ENCODE measurements at regions not wholly inside any gene's neighbourhood (a gene's known extent, or its start where the extent isn't known, plus 50 kb on each side); places are given as distances from the start of the nearest gene placed in this dataset.

DNA sequence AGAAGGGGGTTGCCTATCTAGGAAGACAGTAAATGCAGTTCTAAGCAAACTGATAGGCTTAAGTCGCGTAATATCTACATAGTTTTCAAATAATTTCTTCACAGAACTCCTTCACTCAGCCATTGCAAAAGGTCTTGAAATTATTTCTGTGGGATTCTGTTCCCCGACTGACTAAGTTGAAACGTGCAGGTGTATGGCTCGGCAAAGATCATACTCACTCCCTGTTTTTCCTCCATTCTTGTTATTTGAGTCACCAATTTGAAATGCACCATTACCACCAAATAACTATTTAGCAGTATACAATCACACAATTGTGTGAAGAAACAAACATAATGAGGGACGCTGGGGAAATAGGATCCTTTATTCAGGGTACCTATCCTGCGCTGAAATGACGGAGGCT, 771.1 kb downstream of the GATA3 start:
- WGBS (ENCODE audit: extremely low coverage, insufficient coverage, low lambda C conversion rate) = no CpG with 5 or more reads among the region's 8 CpGs
- Histone ChIP-seq H2BK15ac (replicated peaks; ENCODE audit: low read depth) (no peak overlapping the region), H3K9ac (ENCODE audit: low read length) (no peak overlapping the region), H4K5ac (ENCODE audit: low read length) (no peak overlapping the region), H3K4me3 (ENCODE audit: low read length) (no peak overlapping the region), H2AK5ac (ENCODE audit: low read length) (no peak overlapping the region), H4K8ac (ENCODE audit: low read depth, low read length) (no peak overlapping the region), H3K27me3 (ENCODE audit: insufficient read depth, low read length, poor library complexity) (no peaks in the 10 kb centered on the region), H3K4me2 (ENCODE audit: low read length) (no peak overlapping the region), H2BK5ac (ENCODE audit: low read length) (no peak overlapping the region), H3K18ac (ENCODE audit: low read length) (no peak overlapping the region), H2BK120ac (ENCODE audit: low read depth, low read length) (no peak overlapping the region), H3K23ac (ENCODE audit: low read length) (no peak overlapping the region), H3K56ac (ENCODE audit: low read length) (no peak overlapping the region), H3K36me3 (ENCODE audit: control insufficient read depth, insufficient read depth, low read length) (no peaks in the 10 kb centered on the region), H3K4me1 (ENCODE audit: control insufficient read depth, low read depth, low read length) (no peaks in the 10 kb centered on the region), H3K79me2 (ENCODE audit: control insufficient read depth, insufficient read depth, low read length) (no peaks in the 10 kb centered on the region), H3K4ac (ENCODE audit: low read depth, low read length) (no peak overlapping the region), H3K79me1 (ENCODE audit: low read length) (no peaks in the 10 kb centered on the region), H3K27ac (ENCODE audit: low read depth, low read length) (no peak overlapping the region)
- DNase-seq = no peak

DNA sequence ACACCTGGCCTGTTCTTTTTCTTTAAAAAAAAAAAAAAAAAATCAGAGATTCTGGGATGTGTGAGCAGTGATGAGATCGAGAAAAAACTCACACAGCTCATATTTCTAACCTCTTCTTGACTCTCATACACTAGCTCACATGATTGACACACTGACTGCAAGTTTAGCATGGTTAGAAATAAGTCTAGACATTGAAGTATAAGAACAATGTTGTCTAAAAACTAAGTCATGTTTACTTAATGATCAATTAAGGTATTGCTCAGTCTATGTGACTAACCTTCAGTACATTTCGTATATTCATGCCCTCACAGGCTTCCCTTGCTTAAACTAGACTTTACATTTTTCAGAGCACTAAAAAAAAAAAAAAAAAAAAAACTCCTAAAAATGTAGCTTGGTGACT, 775.1 kb downstream of the GATA3 start:
- Histone ChIP-seq H4K5ac (ENCODE audit: low read length) (no peak overlapping the region), H3K4ac (ENCODE audit: low read depth, low read length) (no peak overlapping the region), H2BK15ac (replicated peaks; ENCODE audit: low read depth) (no peak overlapping the region), H3K27ac (ENCODE audit: low read depth, low read length) (no peak overlapping the region), H3K79me2 (ENCODE audit: control insufficient read depth, insufficient read depth, low read length) (no peaks in the 10 kb centered on the region), H3K18ac (ENCODE audit: low read length) (no peak overlapping the region), H2AK5ac (ENCODE audit: low read length) (no peak overlapping the region), H3K4me3 (ENCODE audit: low read length) (no peak overlapping the region), H2BK5ac (ENCODE audit: low read length) (no peak overlapping the region), H3K27me3 (ENCODE audit: insufficient read depth, low read length, poor library complexity) (no peaks in the 10 kb centered on the region), H3K56ac (ENCODE audit: low read length) (no peak overlapping the region), H3K4me2 (ENCODE audit: low read length) (no peak overlapping the region), H3K4me1 (ENCODE audit: control insufficient read depth, low read depth, low read length) (no peaks in the 10 kb centered on the region), H3K79me1 (ENCODE audit: low read length) (no peaks in the 10 kb centered on the region), H3K23ac (ENCODE audit: low read length) (no peak overlapping the region), H4K8ac (ENCODE audit: low read depth, low read length) (no peak overlapping the region), H2BK120ac (ENCODE audit: low read depth, low read length) (no peak overlapping the region), H3K9ac (ENCODE audit: low read length) (no peak overlapping the region), H3K36me3 (ENCODE audit: control insufficient read depth, insufficient read depth, low read length) (no peaks in the 10 kb centered on the region)
- no peak for DNase-seq
- WGBS (ENCODE audit: extremely low coverage, insufficient coverage, low lambda C conversion rate) = no CpG with 5 or more reads among the region's 2 CpGs

DNA sequence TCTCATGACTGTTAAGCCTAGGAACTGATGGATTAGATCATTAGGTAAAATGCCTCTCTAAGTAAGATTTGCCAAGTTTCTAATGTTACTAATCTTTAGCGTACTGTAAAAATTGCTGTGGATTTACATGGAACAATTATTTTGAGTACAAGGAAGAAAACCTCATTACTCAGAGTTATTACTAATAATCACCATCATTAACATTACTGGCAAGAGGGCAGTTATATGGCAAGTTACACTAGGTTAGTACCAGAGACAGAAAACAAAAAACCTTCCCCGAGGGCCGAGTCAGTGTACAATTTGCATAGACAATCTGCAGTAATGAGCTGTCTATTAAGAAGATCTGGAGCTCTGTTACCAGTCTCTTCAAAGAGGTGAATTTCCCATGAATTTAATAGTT, 775.6 kb downstream of the GATA3 start:
- Histone ChIP-seq H2AK5ac (ENCODE audit: low read length) (no peak overlapping the region), H3K56ac (ENCODE audit: low read length) (no peak overlapping the region), H3K23ac (ENCODE audit: low read length) (no peak overlapping the region), H2BK15ac (replicated peaks; ENCODE audit: low read depth) (no peak overlapping the region), H3K4me1 (ENCODE audit: control insufficient read depth, low read depth, low read length) (no peaks in the 10 kb centered on the region), H4K5ac (ENCODE audit: low read length) (no peak overlapping the region), H3K36me3 (ENCODE audit: control insufficient read depth, insufficient read depth, low read length) (no peaks in the 10 kb centered on the region), H2BK5ac (ENCODE audit: low read length) (no peak overlapping the region), H2BK120ac (ENCODE audit: low read depth, low read length) (no peak overlapping the region), H3K27me3 (ENCODE audit: insufficient read depth, low read length, poor library complexity) (no peaks in the 10 kb centered on the region), H4K8ac (ENCODE audit: low read depth, low read length) (no peak overlapping the region), H3K79me1 (ENCODE audit: low read length) (no peaks in the 10 kb centered on the region), H3K4me2 (ENCODE audit: low read length) (no peak overlapping the region), H3K4ac (ENCODE audit: low read depth, low read length) (no peak overlapping the region), H3K27ac (ENCODE audit: low read depth, low read length) (no peak overlapping the region), H3K18ac (ENCODE audit: low read length) (no peak overlapping the region), H3K79me2 (ENCODE audit: control insufficient read depth, insufficient read depth, low read length) (no peaks in the 10 kb centered on the region), H3K4me3 (ENCODE audit: low read length) (no peak overlapping the region), H3K9ac (ENCODE audit: low read length) (no peak overlapping the region)
- DNase-seq = no peak
- no CpG with 5 or more reads among the region's 3 CpGs for WGBS (ENCODE audit: extremely low coverage, insufficient coverage, low lambda C conversion rate)

DNA sequence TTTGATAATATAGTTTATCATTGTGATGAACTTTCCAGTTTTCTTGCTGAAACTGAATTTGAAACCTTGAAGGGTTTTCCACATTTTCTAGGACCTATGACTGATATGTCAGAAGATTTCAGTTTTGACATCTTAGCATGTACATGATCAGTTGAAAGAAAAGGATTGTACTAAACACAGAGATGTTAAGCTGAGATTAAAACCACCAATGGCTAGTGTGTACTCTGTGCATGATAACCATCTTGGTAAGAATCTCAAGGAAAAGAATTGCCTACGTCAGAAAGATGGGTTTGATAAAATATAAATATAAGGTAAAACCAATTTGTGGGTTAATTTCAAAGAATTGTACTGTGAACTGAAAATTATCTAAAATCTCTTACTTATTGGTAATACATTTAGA, 776.4 kb downstream of the GATA3 start:
- no peaks in the 10 kb centered on the region for H3K79me1 ChIP-seq (ENCODE audit: low read length)
- H3K18ac ChIP-seq (ENCODE audit: low read length) = no peak overlapping the region
- H3K4me3 ChIP-seq (ENCODE audit: low read length) = no peak overlapping the region
- no CpG with 5 or more reads among the region's 1 CpG for WGBS (ENCODE audit: extremely low coverage, insufficient coverage, low lambda C conversion rate)
- no peak overlapping the region for H3K23ac ChIP-seq (ENCODE audit: low read length)
- H4K8ac ChIP-seq (ENCODE audit: low read depth, low read length) = no peak overlapping the region
- H3K4me2 ChIP-seq (ENCODE audit: low read length) = no peak overlapping the region
- H2AK5ac ChIP-seq (ENCODE audit: low read length) = no peak overlapping the region
- H2BK120ac ChIP-seq (ENCODE audit: low read depth, low read length) = no peak overlapping the region
- no peak overlapping the region for H4K5ac ChIP-seq (ENCODE audit: low read length)
- DNase-seq = no peak
- no peaks in the 10 kb centered on the region for H3K4me1 ChIP-seq (ENCODE audit: control insufficient read depth, low read depth, low read length)
- no peak overlapping the region for H3K4ac ChIP-seq (ENCODE audit: low read depth, low read length)
- H3K27ac ChIP-seq (ENCODE audit: low read depth, low read length) = no peak overlapping the region
- no peak overlapping the region for H2BK5ac ChIP-seq (ENCODE audit: low read length)
- H3K9ac ChIP-seq (ENCODE audit: low read length) = no peak overlapping the region
- H2BK15ac ChIP-seq (replicated peaks; ENCODE audit: low read depth) = no peak overlapping the region
- H3K27me3 ChIP-seq (ENCODE audit: insufficient read depth, low read length, poor library complexity) = no peaks in the 10 kb centered on the region
- no peak overlapping the region for H3K56ac ChIP-seq (ENCODE audit: low read length)
- no peaks in the 10 kb centered on the region for H3K36me3 ChIP-seq (ENCODE audit: control insufficient read depth, insufficient read depth, low read length)
- H3K79me2 ChIP-seq (ENCODE audit: control insufficient read depth, insufficient read depth, low read length) = no peaks in the 10 kb centered on the region

DNA sequence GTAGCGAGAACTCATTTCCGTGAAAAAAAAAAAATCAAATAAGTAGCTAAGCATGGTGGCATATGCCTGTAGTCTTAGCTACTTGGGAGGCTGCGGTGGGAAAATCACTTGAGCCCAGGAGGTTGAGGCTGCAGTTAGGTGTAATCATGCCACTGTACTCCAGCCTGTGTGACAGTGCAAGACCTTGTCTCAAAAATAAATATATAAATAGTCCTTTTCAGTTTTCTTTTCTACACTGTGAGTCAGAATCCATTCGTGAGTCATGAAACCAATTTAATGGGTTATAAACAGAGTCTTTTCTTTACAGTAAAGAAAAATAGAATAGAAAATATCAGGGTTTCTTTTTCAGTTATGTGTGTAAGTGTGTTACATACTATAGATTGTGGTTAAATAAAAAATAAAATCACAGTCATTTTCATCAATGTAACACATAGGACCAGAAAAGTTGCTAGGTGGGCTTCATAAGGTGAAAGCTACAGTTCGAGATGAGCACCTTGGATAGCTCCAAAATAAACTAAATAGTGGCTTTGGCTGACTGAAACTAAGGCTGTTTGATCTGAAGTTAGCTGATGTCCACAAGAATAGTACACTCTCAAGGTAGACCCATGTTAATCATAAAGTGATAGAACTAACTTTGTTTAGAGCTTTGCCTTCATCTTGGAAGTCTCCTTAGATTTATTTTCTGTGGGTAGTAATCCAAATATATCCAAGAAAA, 781.1 kb downstream of the GATA3 start:
- Histone ChIP-seq H2BK5ac (ENCODE audit: low read length) (no peak overlapping the region), H3K4me1 (ENCODE audit: control insufficient read depth, low read depth, low read length) (no peaks in the 10 kb centered on the region), H4K8ac (ENCODE audit: low read depth, low read length) (no peak overlapping the region), H3K4me2 (ENCODE audit: low read length) (no peak overlapping the region), H3K4ac (ENCODE audit: low read depth, low read length) (no peak overlapping the region), H2BK15ac (replicated peaks; ENCODE audit: low read depth) (no peak overlapping the region), H3K79me2 (ENCODE audit: control insufficient read depth, insufficient read depth, low read length) (no peaks in the 10 kb centered on the region), H3K27ac (ENCODE audit: low read depth, low read length) (no peak overlapping the region), H3K79me1 (ENCODE audit: low read length) (no peaks in the 10 kb centered on the region), H3K9ac (ENCODE audit: low read length) (no peak overlapping the region), H3K27me3 (ENCODE audit: insufficient read depth, low read length, poor library complexity) (no peaks in the 10 kb centered on the region), H4K5ac (ENCODE audit: low read length) (no peak overlapping the region), H3K18ac (ENCODE audit: low read length) (no peak overlapping the region), H2AK5ac (ENCODE audit: low read length) (no peak overlapping the region), H2BK120ac (ENCODE audit: low read depth, low read length) (no peak overlapping the region), H3K23ac (ENCODE audit: low read length) (no peak overlapping the region), H3K4me3 (ENCODE audit: low read length) (no peak overlapping the region), H3K56ac (ENCODE audit: low read length) (no peak overlapping the region), H3K36me3 (ENCODE audit: control insufficient read depth, insufficient read depth, low read length) (no peaks in the 10 kb centered on the region)
- no peak for DNase-seq
- no CpG with 5 or more reads among the region's 5 CpGs for WGBS (ENCODE audit: extremely low coverage, insufficient coverage, low lambda C conversion rate)

DNA sequence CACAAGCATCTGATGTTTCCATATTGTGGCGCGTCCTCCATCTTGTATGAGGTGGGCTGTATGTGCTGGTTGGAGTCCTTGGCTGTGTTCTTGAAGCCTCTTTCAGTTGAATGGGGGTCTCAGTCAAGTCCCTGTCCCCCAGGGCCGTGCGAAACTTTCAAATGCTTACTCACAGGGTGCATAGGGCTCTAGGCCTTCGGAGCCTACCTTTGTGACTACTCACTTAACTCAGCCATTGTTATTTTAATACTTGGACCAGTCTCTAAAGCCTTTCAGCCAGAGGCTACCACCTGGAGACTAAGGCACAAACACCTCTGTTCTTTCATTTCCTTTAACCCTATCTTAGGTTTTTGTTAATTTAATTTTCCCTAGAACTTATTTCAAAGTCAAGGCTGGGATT, 785.9 kb downstream of the GATA3 start:
- Histone ChIP-seq H3K27me3 (ENCODE audit: insufficient read depth, low read length, poor library complexity) (no peaks in the 10 kb centered on the region), H3K4me1 (ENCODE audit: control insufficient read depth, low read depth, low read length) (no peaks in the 10 kb centered on the region), H3K56ac (ENCODE audit: low read length) (no peak overlapping the region), H3K9ac (ENCODE audit: low read length) (no peak overlapping the region), H3K79me2 (ENCODE audit: control insufficient read depth, insufficient read depth, low read length) (no peaks in the 10 kb centered on the region), H3K36me3 (ENCODE audit: control insufficient read depth, insufficient read depth, low read length) (no peaks in the 10 kb centered on the region), H3K27ac (ENCODE audit: low read depth, low read length) (no peak overlapping the region), H3K79me1 (ENCODE audit: low read length) (no peaks in the 10 kb centered on the region), H2BK120ac (ENCODE audit: low read depth, low read length) (no peak overlapping the region), H3K4me2 (ENCODE audit: low read length) (no peak overlapping the region), H3K18ac (ENCODE audit: low read length) (no peak overlapping the region), H3K4me3 (ENCODE audit: low read length) (no peak overlapping the region), H3K23ac (ENCODE audit: low read length) (no peak overlapping the region), H2BK15ac (replicated peaks; ENCODE audit: low read depth) (no peak overlapping the region), H4K8ac (ENCODE audit: low read depth, low read length) (no peak overlapping the region), H2AK5ac (ENCODE audit: low read length) (no peak overlapping the region), H2BK5ac (ENCODE audit: low read length) (no peak overlapping the region), H3K4ac (ENCODE audit: low read depth, low read length) (no peak overlapping the region), H4K5ac (ENCODE audit: low read length) (no peak overlapping the region)
- peak; percentile 2 for DNase-seq
- no CpG with 5 or more reads among the region's 5 CpGs for WGBS (ENCODE audit: extremely low coverage, insufficient coverage, low lambda C conversion rate)

All from mesendoderm (in vitro differentiated cells).